ENCODE measurements at regions not wholly inside any gene's neighbourhood (a gene's known extent, or its start where the extent isn't known, plus 50 kb on each side); places are given as distances from the start of the nearest gene placed in this dataset.

DNA sequence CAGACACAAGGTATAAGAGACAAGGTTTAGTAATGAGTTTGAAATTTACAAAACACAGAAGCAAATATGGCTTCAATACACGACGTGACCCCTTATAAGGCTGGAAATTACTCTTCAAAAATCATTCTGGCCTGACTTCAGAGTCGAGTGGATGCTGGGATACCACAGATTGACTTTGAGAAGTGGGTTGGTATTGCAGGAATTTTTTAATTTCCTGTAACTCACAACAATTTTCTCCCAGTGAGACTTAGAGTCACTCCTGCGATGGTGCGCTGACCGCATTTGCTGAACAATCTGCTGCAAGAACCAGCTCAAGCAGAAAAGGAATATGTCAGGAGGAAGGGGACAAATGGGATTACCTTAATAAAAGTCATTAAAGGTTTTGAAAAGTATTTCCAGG lies 132.1 kb downstream of the EMX2 start:
- Histone ChIP-seq H3K9me3 (ENCODE audit: control insufficient read depth, insufficient read depth, low read depth, low read length) (no peaks in the 10 kb centered on the region), H3K27ac (ENCODE audit: extremely low read depth, low read depth, low read length) (no peak overlapping the region), H3K4me3 (ENCODE audit: low read depth, low read length) (no peak overlapping the region), H3K36me3 (ENCODE audit: control insufficient read depth in 2 of 2, insufficient read depth in 1 of 2, low read length in 2 of 2) (no peaks in the 10 kb centered on the region), H3K4me1 (ENCODE audit: control insufficient read depth, insufficient read depth, low read length) (no peaks in the 10 kb centered on the region)
- ChIA-PET CTCF (interaction anchor here (0.6 to 0.9 kb wide), 2 partner anchors 89 to 231 kb away, joined by 3 to 4 read pairs; no protein-coding TSS in a partner anchor), POLR2A (no interaction called here)
- TF ChIP-seq, protein P1, sequence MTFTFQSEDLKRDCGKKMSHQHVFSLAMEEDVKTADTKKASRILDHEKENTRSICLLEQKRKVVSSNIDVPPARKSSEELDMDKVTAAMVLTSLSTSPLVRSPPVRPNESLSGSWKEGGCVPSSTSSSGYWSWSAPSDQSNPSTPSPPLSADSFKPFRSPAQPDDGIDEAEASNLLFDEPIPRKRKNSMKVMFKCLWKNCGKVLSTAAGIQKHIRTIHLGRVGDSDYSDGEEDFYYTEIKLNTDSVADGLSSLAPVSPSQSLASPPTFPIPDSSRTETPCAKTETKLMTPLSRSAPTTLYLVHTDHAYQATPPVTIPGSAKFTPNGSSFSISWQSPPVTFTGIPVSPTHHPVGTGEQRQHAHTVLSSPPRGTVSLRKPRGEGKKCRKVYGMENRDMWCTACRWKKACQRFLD (tag by site-specific recombination; IDR thresholded peaks at IDR 0.05): no peak
- TF ChIP-seq, protein P2, sequence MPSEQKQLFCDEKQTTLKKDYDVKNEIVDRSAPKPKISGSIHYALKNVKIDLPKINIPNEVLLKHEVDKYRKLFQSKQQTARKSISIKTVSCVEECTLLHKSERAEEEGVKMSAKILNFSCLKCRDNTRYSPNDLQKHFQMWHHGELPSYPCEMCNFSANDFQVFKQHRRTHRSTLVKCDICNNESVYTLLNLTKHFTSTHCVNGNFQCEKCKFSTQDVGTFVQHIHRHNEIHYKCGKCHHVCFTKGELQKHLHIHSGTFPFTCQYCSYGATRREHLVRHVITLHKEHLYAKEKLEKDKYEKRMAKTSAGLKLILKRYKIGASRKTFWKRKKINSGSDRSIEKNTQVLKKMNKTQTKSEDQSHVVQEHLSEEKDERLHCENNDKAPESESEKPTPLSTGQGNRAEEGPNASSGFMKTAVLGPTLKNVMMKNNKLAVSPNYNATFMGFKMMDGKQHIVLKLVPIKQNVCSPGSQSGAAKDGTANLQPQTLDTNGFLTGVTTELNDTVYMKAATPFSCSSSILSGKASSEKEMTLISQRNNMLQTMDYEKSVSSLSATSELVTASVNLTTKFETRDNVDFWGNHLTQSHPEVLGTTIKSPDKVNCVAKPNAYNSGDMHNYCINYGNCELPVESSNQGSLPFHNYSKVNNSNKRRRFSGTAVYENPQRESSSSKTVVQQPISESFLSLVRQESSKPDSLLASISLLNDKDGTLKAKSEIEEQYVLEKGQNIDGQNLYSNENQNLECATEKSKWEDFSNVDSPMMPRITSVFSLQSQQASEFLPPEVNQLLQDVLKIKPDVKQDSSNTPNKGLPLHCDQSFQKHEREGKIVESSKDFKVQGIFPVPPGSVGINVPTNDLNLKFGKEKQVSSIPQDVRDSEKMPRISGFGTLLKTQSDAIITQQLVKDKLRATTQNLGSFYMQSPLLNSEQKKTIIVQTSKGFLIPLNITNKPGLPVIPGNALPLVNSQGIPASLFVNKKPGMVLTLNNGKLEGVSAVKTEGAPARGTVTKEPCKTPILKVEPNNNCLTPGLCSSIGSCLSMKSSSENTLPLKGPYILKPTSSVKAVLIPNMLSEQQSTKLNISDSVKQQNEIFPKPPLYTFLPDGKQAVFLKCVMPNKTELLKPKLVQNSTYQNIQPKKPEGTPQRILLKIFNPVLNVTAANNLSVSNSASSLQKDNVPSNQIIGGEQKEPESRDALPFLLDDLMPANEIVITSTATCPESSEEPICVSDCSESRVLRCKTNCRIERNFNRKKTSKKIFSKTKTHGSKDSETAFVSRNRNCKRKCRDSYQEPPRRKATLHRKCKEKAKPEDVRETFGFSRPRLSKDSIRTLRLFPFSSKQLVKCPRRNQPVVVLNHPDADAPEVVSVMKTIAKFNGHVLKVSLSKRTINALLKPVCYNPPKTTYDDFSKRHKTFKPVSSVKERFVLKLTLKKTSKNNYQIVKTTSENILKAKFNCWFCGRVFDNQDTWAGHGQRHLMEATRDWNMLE (tag by site-specific recombination; conservative IDR thresholded peaks at IDR 0.05; ENCODE audit: low read depth): no peak
- TF ChIP-seq, protein P3, sequence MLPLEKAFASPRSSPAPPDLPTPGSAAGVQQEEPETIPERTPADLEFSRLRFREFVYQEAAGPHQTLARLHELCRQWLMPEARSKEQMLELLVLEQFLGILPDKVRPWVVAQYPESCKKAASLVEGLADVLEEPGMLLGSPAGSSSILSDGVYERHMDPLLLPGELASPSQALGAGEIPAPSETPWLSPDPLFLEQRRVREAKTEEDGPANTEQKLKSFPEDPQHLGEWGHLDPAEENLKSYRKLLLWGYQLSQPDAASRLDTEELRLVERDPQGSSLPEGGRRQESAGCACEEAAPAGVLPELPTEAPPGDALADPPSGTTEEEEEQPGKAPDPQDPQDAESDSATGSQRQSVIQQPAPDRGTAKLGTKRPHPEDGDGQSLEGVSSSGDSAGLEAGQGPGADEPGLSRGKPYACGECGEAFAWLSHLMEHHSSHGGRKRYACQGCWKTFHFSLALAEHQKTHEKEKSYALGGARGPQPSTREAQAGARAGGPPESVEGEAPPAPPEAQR (tag by site-specific recombination; IDR thresholded peaks at IDR 0.05): no peak
- TF ChIP-seq FEZF1 (tag by site-specific recombination; IDR thresholded peaks at IDR 0.05): no peak
- TF ChIP-seq, protein P4, sequence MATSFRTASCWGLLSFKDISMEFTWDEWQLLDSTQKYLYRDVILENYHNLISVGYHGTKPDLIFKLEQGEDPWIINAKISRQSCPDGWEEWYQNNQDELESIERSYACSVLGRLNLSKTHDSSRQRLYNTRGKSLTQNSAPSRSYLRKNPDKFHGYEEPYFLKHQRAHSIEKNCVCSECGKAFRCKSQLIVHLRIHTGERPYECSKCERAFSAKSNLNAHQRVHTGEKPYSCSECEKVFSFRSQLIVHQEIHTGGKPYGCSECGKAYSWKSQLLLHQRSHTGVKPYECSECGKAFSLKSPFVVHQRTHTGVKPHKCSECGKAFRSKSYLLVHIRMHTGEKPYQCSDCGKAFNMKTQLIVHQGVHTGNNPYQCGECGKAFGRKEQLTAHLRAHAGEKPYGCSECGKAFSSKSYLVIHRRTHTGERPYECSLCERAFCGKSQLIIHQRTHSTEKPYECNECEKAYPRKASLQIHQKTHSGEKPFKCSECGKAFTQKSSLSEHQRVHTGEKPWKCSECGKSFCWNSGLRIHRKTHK (tag by site-specific recombination; IDR thresholded peaks at IDR 0.05): no peak

DNA sequence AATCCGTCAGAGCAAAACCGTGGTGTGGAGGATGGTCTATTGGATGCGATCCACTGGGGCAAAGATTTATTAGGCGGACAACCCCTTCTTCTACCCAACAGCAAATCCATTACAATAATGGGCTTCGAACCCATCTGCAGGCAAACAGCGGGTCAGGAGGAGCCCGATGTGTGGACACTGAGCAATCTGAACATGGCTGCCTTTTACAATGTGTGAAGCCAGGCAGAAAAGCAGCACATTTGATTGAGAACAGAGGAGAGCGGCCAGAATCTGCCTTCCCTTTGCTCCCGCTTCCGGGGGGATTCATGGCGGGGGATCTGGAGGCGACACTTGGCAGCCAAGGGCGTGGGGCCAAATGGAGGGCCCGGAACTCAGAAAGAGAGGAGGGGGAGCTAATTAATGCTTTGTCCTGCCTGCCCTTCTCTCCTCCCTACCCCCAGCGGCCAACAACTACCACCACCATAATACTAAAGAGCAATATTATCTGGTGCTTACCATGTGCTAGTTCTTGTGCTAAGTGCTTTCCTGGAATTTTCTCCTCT lies 133.0 kb downstream of the EMX2 start:
- TF ChIP-seq ZNF792 (tag by site-specific recombination; IDR thresholded peaks at IDR 0.05): no peak
- TF ChIP-seq ZNF221 (tag by site-specific recombination; IDR thresholded peaks at IDR 0.05; ENCODE audit: borderline replicate concordance): no peak
- TF ChIP-seq ZNF335 (tag by site-specific recombination; conservative IDR thresholded peaks at IDR 0.05): no peak
- TF ChIP-seq ZNF677 (tag by site-specific recombination; IDR thresholded peaks at IDR 0.05): no peak
- TF ChIP-seq, protein P5, sequence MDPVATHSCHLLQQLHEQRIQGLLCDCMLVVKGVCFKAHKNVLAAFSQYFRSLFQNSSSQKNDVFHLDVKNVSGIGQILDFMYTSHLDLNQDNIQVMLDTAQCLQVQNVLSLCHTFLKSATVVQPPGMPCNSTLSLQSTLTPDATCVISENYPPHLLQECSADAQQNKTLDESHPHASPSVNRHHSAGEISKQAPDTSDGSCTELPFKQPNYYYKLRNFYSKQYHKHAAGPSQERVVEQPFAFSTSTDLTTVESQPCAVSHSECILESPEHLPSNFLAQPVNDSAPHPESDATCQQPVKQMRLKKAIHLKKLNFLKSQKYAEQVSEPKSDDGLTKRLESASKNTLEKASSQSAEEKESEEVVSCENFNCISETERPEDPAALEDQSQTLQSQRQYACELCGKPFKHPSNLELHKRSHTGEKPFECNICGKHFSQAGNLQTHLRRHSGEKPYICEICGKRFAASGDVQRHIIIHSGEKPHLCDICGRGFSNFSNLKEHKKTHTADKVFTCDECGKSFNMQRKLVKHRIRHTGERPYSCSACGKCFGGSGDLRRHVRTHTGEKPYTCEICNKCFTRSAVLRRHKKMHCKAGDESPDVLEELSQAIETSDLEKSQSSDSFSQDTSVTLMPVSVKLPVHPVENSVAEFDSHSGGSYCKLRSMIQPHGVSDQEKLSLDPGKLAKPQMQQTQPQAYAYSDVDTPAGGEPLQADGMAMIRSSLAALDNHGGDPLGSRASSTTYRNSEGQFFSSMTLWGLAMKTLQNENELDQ (tag by site-specific recombination; IDR thresholded peaks at IDR 0.05; ENCODE audit: low read depth): no peak
- no peak for TF ChIP-seq ZNF596 (tag by site-specific recombination; IDR thresholded peaks at IDR 0.05)
- no peak for TF ChIP-seq SCRT2 (tag by site-specific recombination; IDR thresholded peaks at IDR 0.05)
- no peak for TF ChIP-seq ZNF274 (IDR thresholded peaks at IDR 0.05; ENCODE audit: low read length)
- no peak for TF ChIP-seq ZNF274 (tag by site-specific recombination; IDR thresholded peaks at IDR 0.05; ENCODE audit: borderline replicate concordance)
- TF ChIP-seq ZNF132 (tag by site-specific recombination; IDR thresholded peaks at IDR 0.05; ENCODE audit: borderline replicate concordance): no peak
- no peak for TF ChIP-seq ZBTB1 (tag by site-specific recombination; IDR thresholded peaks at IDR 0.05)
- TF ChIP-seq ZNF133 (tag by site-specific recombination; IDR thresholded peaks at IDR 0.05): no peak
- no peak for TF ChIP-seq ZBTB48 (tag by site-specific recombination; IDR thresholded peaks at IDR 0.05)
- TF ChIP-seq TRIM28 (IDR thresholded peaks at IDR 0.05; ENCODE audit: borderline replicate concordance, low read length): no peak
- no peak for TF ChIP-seq ZNF785 (tag by site-specific recombination; IDR thresholded peaks at IDR 0.05)
- Histone ChIP-seq H3K4me1 (ENCODE audit: control insufficient read depth, insufficient read depth, low read length) (no peaks in the 10 kb centered on the region), H3K4me3 (ENCODE audit: low read depth, low read length) (no peak overlapping the region), H3K9me3 (ENCODE audit: control insufficient read depth, insufficient read depth, low read depth, low read length) (no peaks in the 10 kb centered on the region), H3K27ac (ENCODE audit: extremely low read depth, low read depth, low read length) (no peak overlapping the region), H3K36me3 (ENCODE audit: control insufficient read depth in 2 of 2, insufficient read depth in 1 of 2, low read length in 2 of 2) (no peaks in the 10 kb centered on the region)
- ChIA-PET POLR2A (no interaction called here), CTCF (interaction anchor here (0.9 kb wide), 1 partner anchor 232 kb away, joined by 4 read pairs; no protein-coding TSS in a partner anchor)
